ENCODE measurements at regions not wholly inside any gene's neighbourhood (a gene's known extent, or its start where the extent isn't known, plus 50 kb on each side); places are given as distances from the start of the nearest gene placed in this dataset.

GRCh38 chr4:188688956-188689355, 549.7 kb downstream of the TRIML1 start:
- TF ChIP-seq ZNF248 (tag by site-specific recombination; IDR thresholded peaks at IDR 0.05) (no peak), ZEB2 (tag by site-specific recombination; IDR thresholded peaks at IDR 0.05) (no peak), ZNF747 (tag by site-specific recombination; IDR thresholded peaks at IDR 0.05) (no peak), ZNF398 (tag by site-specific recombination; IDR thresholded peaks at IDR 0.05) (no peak), ZNF645 (tag by site-specific recombination; IDR thresholded peaks at IDR 0.05) (no peak), PRDM6 (tag by site-specific recombination; IDR thresholded peaks at IDR 0.05) (no peak), ZNF560 (tag by site-specific recombination; IDR thresholded peaks at IDR 0.05; ENCODE audit: borderline replicate concordance) (no peak), ZNF202 (tag by site-specific recombination; IDR thresholded peaks at IDR 0.05; ENCODE audit: borderline replicate concordance) (no peak), TRIM28 (IDR thresholded peaks at IDR 0.05; ENCODE audit: borderline replicate concordance, low read length) (no peak), ZFP69B (tag by site-specific recombination; IDR thresholded peaks at IDR 0.05) (no peak), ZBTB8A (tag by site-specific recombination; IDR thresholded peaks at IDR 0.05) (no peak), ZNF394 (tag by site-specific recombination; IDR thresholded peaks at IDR 0.05; ENCODE audit: borderline replicate concordance) (no peak), ZNF19 (tag by site-specific recombination; IDR thresholded peaks at IDR 0.05; ENCODE audit: low read depth) (no peak), INSM2 (tag by site-specific recombination; IDR thresholded peaks at IDR 0.05) (no peak), ZFP41 (tag by site-specific recombination; IDR thresholded peaks at IDR 0.05; ENCODE audit: borderline replicate concordance) (no peak), ZNF335 (tag by site-specific recombination; conservative IDR thresholded peaks at IDR 0.05) (no peak), GLI2 (tag by site-specific recombination; IDR thresholded peaks at IDR 0.05; ENCODE audit: borderline replicate concordance, low read depth) (no peak)
- Histone ChIP-seq H3K9me3 (ENCODE audit: control insufficient read depth, insufficient read depth, low read depth, low read length) (no peaks in the 10 kb centered on the region), H3K27ac (ENCODE audit: extremely low read depth, low read depth, low read length) (no peak overlapping the region), H3K4me1 (ENCODE audit: control insufficient read depth, insufficient read depth, low read length) (no peaks in the 10 kb centered on the region), H3K36me3 (ENCODE audit: control insufficient read depth in 2 of 2, insufficient read depth in 1 of 2, low read length in 2 of 2) (no peaks in the 10 kb centered on the region), H3K4me3 (ENCODE audit: low read depth, low read length) (no peak overlapping the region)
- ChIA-PET POLR2A (no interaction called here), CTCF (no interaction called here)

- no peak for TF ChIP-seq ZNF132 (tag by site-specific recombination; IDR thresholded peaks at IDR 0.05; ENCODE audit: borderline replicate concordance)
- no peak for TF ChIP-seq ZNF133 (tag by site-specific recombination; IDR thresholded peaks at IDR 0.05)
- TF ChIP-seq ZNF169 (tag by site-specific recombination; IDR thresholded peaks at IDR 0.05), result no peak
- TF ChIP-seq ZBTB26 (tag by site-specific recombination; optimal IDR thresholded peaks at IDR 0.05), result no peak
- Histone ChIP-seq H3K36me3 (ENCODE audit: control insufficient read depth in 2 of 2, insufficient read depth in 1 of 2, low read length in 2 of 2) (no peaks in the 10 kb centered on the region), H3K27ac (ENCODE audit: extremely low read depth, low read depth, low read length) (no peak overlapping the region), H3K4me3 (ENCODE audit: low read depth, low read length) (no peak overlapping the region), H3K9me3 (ENCODE audit: control insufficient read depth, insufficient read depth, low read depth, low read length) (no peaks in the 10 kb centered on the region), H3K4me1 (ENCODE audit: control insufficient read depth, insufficient read depth, low read length) (no peaks in the 10 kb centered on the region)
- CTCF ChIA-PET, result no interaction called here
- POLR2A ChIA-PET, result no interaction called here
These were observed 552.6 kb downstream of the TRIML1 start for GRCh38 chr4:188691811-188692210.
